Fibroblast of skin of left quadriceps (primary cell): ENCODE measurements at regions not wholly inside any gene's neighbourhood (a gene's known extent, or its start where the extent isn't known, plus 50 kb on each side); places are given as distances from the start of the nearest gene placed in this dataset.
"Not testable (repeated sequence)": the region's sequence is repeated elsewhere in the genome, so short reads cannot be mapped to it uniquely, and the experiment has no call there.

ENCODE experiments used
- DNase-seq, 2 experiments: peaks; one replicate each; pipeline ENCODE4 v3.0.0-alpha.2; 2013; ENCODE audit warnings: low read depth in 2 of 2

GRCh38 chr9:126170286-126170823 is 156.3 kb upstream of the MVB12B start:
- DNase-seq = no peak

- no peak for DNase-seq
These were observed 155.0 kb upstream of the MVB12B start for GRCh38 chr9:126171641-126172040.

- DNase-seq = no peak
These were observed 153.2 kb upstream of the MVB12B start for GRCh38 chr9:126173401-126173800.

- no peak for DNase-seq
These were observed 152.7 kb upstream of the MVB12B start for GRCh38 chr9:126173929-126174328.

GRCh38 chr9:126183266-126183665 is 143.4 kb upstream of the MVB12B start:
- no peak for DNase-seq

GRCh38 chr9:126190994-126191393 is 135.6 kb upstream of the MVB12B start:
- not testable (repeated sequence) for DNase-seq

GRCh38 chr9:126198854-126199253 is 127.8 kb upstream of the MVB12B start:
- no peak for DNase-seq

GRCh38 chr9:126203313-126203712 is 123.3 kb upstream of the MVB12B start:
- DNase-seq = no peak

GRCh38 chr9:126204197-126204596 is 122.4 kb upstream of the MVB12B start:
- DNase-seq = no peak

- DNase-seq = no peak
These were observed 121.9 kb upstream of the MVB12B start for GRCh38 chr9:126204708-126205225.

- no peak for DNase-seq
These were observed 121.4 kb upstream of the MVB12B start for GRCh38 chr9:126205265-126205664.

GRCh38 chr9:126205845-126206498 is 120.7 kb upstream of the MVB12B start:
- no peak for DNase-seq

GRCh38 chr9:126207256-126207655 is 119.4 kb upstream of the MVB12B start:
- no peak for DNase-seq

- no peak for DNase-seq
These were observed 118.3 kb upstream of the MVB12B start for GRCh38 chr9:126208216-126208758.

GRCh38 chr9:126211441-126212074 is 115.1 kb upstream of the MVB12B start:
- DNase-seq = no peak

- no peak for DNase-seq
These were observed 111.1 kb upstream of the MVB12B start for GRCh38 chr9:126215486-126215885.

GRCh38 chr9:126216826-126217225 is 109.8 kb upstream of the MVB12B start:
- DNase-seq = no peak

- DNase-seq = no peak
These were observed 109.4 kb upstream of the MVB12B start for GRCh38 chr9:126217250-126217653.

- DNase-seq = no peak
These were observed 108.8 kb upstream of the MVB12B start for GRCh38 chr9:126217797-126218196.

- DNase-seq = no peak
These were observed 108.1 kb upstream of the MVB12B start for GRCh38 chr9:126218359-126219125.

GRCh38 chr9:126219166-126219565 is 107.5 kb upstream of the MVB12B start:
- DNase-seq = no peak

GRCh38 chr9:126219648-126220063 is 107.0 kb upstream of the MVB12B start:
- no peak for DNase-seq
